PFSK-1 (cell line): ENCODE measurements at regions not wholly inside any gene's neighbourhood (a gene's known extent, or its start where the extent isn't known, plus 50 kb on each side); places are given as distances from the start of the nearest gene placed in this dataset.

Source experiments
- POLR2AphosphoS5 ChIP-seq: IDR thresholded peaks from 2 replicates; pipeline ENCODE4 v1.6.1; 2012; ENCODE audit warnings: low read depth, mild to moderate bottlenecking, control low read depth, low read length, moderate library complexity
- SIN3A ChIP-seq: IDR thresholded peaks from 2 replicates; pipeline ENCODE4 v1.6.1; 2012; ENCODE audit warnings: mild to moderate bottlenecking, low read length, moderate library complexity, borderline replicate concordance; ENCODE audit not compliant: insufficient read depth

DNA sequence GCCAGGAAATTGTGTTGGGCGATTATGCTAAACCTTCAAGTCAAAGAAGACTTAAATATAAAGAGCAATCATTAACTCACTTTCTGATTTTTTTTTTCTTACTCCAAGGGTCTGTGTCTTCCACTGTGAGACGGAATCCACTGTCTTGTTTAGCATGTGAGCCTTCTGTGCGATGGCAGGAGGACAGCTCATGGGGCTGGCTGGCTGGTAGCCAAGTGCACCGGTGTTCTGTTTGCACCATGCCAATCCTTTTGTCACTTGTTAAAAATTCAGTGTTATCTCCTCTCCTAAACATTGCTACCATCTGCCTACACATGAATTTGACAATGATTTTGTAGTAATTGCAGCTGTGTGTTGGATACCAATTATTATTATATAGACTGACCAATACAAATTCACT is 1056.3 kb upstream of the IGFBP7 start:
- no peak for TF ChIP-seq SIN3A
- TF ChIP-seq POLR2AphosphoS5: no peak
